T-helper 2 cell treated with Interferon-gamma antibody and Interleukin-4, amounts not matched to agents 5 μg/mL and 100 μg/mL, for 36 hours (primary cell): ENCODE measurements at regions not wholly inside any gene's neighbourhood (a gene's known extent, or its start where the extent isn't known, plus 50 kb on each side); places are given as distances from the start of the nearest gene placed in this dataset.
A peak's percentile ranks its signal among the peaks of the same experiment; 100 is the strongest.

ENCODE experiments used
- DNase-seq: peaks from one replicate; pipeline ENCODE4 v3.0.0; 2021; ENCODE audit warnings: low spot score
- H3K27ac Mint-ChIP-seq: one replicate; pipeline ENCODE4 v1.8.0; 2021; ENCODE audit warnings: mild to moderate bottlenecking, mixed read lengths
- H3K27me3 Mint-ChIP-seq: one replicate; pipeline ENCODE4 v1.8.0; 2021; ENCODE audit warnings: low read depth, mixed read lengths
- H3K36me3 Mint-ChIP-seq: one replicate; pipeline ENCODE4 v1.8.0; 2021; ENCODE audit warnings: low read depth, mixed read lengths
- H3K4me1 Mint-ChIP-seq: one replicate; pipeline ENCODE4 v1.8.0; 2021; ENCODE audit warnings: low read depth, mixed read lengths
- H3K4me3 Mint-ChIP-seq: one replicate; pipeline ENCODE4 v1.8.0; 2022; ENCODE audit warnings: mild to moderate bottlenecking, moderate library complexity, mixed read lengths
- H3K9me3 Mint-ChIP-seq: one replicate; pipeline ENCODE4 v1.8.0; 2021; ENCODE audit warnings: mixed read lengths

GRCh38 chr6:104537180-104537579, 322.5 kb downstream of the HACE1 start:
- Mint-ChIP-seq H3K27ac (no peak overlapping the region), H3K9me3 (no peaks in the 10 kb centered on the region), H3K4me1 (no peaks in the 10 kb centered on the region), H3K27me3 (peaks cover 10% of the 10 kb centered on the region), H3K36me3 (no peaks in the 10 kb centered on the region), H3K4me3 (no peak overlapping the region)
- DNase-seq: no peak

GRCh38 chr6:104532462-104532861, 327.3 kb downstream of the HACE1 start:
- H3K27ac Mint-ChIP-seq: no peak overlapping the region
- H3K9me3 Mint-ChIP-seq: no peaks in the 10 kb centered on the region
- no peak for DNase-seq
- H3K4me3 Mint-ChIP-seq: no peak overlapping the region
- no peaks in the 10 kb centered on the region for H3K36me3 Mint-ChIP-seq
- peaks cover 10% of the 10 kb centered on the region for H3K27me3 Mint-ChIP-seq
- no peaks in the 10 kb centered on the region for H3K4me1 Mint-ChIP-seq

GRCh38 chr6:104531646-104532045, 328.1 kb downstream of the HACE1 start:
- H3K27me3 Mint-ChIP-seq: peaks cover 10% of the 10 kb centered on the region
- no peak for DNase-seq
- no peak overlapping the region for H3K27ac Mint-ChIP-seq
- H3K4me1 Mint-ChIP-seq: no peaks in the 10 kb centered on the region
- no peak overlapping the region for H3K4me3 Mint-ChIP-seq
- no peaks in the 10 kb centered on the region for H3K9me3 Mint-ChIP-seq
- H3K36me3 Mint-ChIP-seq: no peaks in the 10 kb centered on the region

- Mint-ChIP-seq H3K4me1 (peaks cover 6% of the 10 kb centered on the region), H3K4me3 (no peak overlapping the region), H3K27ac (no peak overlapping the region), H3K27me3 (no peaks in the 10 kb centered on the region), H3K9me3 (no peaks in the 10 kb centered on the region), H3K36me3 (no peaks in the 10 kb centered on the region)
- DNase-seq: no peak
Measured at GRCh38 chr6:104527761-104528415, 331.8 kb downstream of the HACE1 start.

GRCh38 chr6:104527311-104527710, 332.4 kb downstream of the HACE1 start:
- Mint-ChIP-seq H3K9me3 (no peaks in the 10 kb centered on the region), H3K27me3 (no peaks in the 10 kb centered on the region), H3K36me3 (no peaks in the 10 kb centered on the region), H3K27ac (no peak overlapping the region), H3K4me1 (peaks cover 6% of the 10 kb centered on the region), H3K4me3 (no peak overlapping the region)
- no peak for DNase-seq

DNA sequence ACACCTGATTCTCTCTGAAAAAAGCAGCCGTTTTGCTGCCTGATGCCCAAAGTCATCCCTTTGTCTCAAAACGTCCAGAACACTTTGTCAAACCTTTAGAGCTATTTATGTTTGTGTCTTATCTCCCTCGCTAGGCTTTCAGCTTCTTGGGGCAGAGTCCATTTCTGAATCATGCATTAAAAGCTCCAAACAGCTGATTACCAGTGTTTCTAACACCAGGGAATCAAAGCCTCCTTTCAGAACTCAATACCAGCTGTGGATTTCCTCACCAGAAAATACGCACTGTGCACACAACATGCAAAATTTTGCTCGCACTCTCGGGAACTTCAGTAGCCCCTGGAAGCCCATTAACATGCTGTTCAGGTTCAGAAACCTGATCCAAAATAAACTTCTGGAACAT, 333.3 kb downstream of the HACE1 start:
- no peaks in the 10 kb centered on the region for H3K27me3 Mint-ChIP-seq
- no peaks in the 10 kb centered on the region for H3K36me3 Mint-ChIP-seq

GRCh38 chr6:104525677-104526322, 333.9 kb downstream of the HACE1 start:
- peak; percentile 60 for DNase-seq
- H3K36me3 Mint-ChIP-seq: no peaks in the 10 kb centered on the region
- H3K4me3 Mint-ChIP-seq: peak overlapping the region; percentile 64
- H3K9me3 Mint-ChIP-seq: no peaks in the 10 kb centered on the region
- H3K27ac Mint-ChIP-seq: no peak overlapping the region
- peaks cover 6% of the 10 kb centered on the region for H3K4me1 Mint-ChIP-seq
- H3K27me3 Mint-ChIP-seq: no peaks in the 10 kb centered on the region

More for the DNA sequence above, 333.3 kb downstream of the HACE1 start:
- no peak for DNase-seq
- H3K4me1 Mint-ChIP-seq: peaks cover 6% of the 10 kb centered on the region
- H3K9me3 Mint-ChIP-seq: no peaks in the 10 kb centered on the region
- no peak overlapping the region for H3K4me3 Mint-ChIP-seq
- H3K27ac Mint-ChIP-seq: no peak overlapping the region

- Mint-ChIP-seq H3K36me3 (no peaks in the 10 kb centered on the region), H3K4me3 (no peak overlapping the region), H3K4me1 (peaks cover 6% of the 10 kb centered on the region), H3K27me3 (peaks cover 2% of the 10 kb centered on the region), H3K27ac (no peak overlapping the region), H3K9me3 (no peaks in the 10 kb centered on the region)
- no peak for DNase-seq
Measured at GRCh38 chr6:104522533-104522932, 337.2 kb downstream of the HACE1 start.

- Mint-ChIP-seq H3K4me3 (no peak overlapping the region), H3K9me3 (no peaks in the 10 kb centered on the region), H3K36me3 (no peaks in the 10 kb centered on the region), H3K4me1 (peaks cover 6% of the 10 kb centered on the region), H3K27ac (no peak overlapping the region), H3K27me3 (peaks cover 2% of the 10 kb centered on the region)
- DNase-seq: no peak
Measured at GRCh38 chr6:104521176-104521575, 338.5 kb downstream of the HACE1 start.

- H3K27me3 Mint-ChIP-seq: peaks cover 2% of the 10 kb centered on the region
- no peaks in the 10 kb centered on the region for H3K36me3 Mint-ChIP-seq
- no peak for DNase-seq
- no peak overlapping the region for H3K27ac Mint-ChIP-seq
- no peaks in the 10 kb centered on the region for H3K9me3 Mint-ChIP-seq
- no peak overlapping the region for H3K4me3 Mint-ChIP-seq
- H3K4me1 Mint-ChIP-seq: no peaks in the 10 kb centered on the region
Measured at GRCh38 chr6:104519566-104519965, 340.2 kb downstream of the HACE1 start.

GRCh38 chr6:104509355-104509754, 350.4 kb downstream of the HACE1 start:
- Mint-ChIP-seq H3K4me3 (no peak overlapping the region), H3K36me3 (no peaks in the 10 kb centered on the region), H3K4me1 (no peaks in the 10 kb centered on the region), H3K27ac (no peak overlapping the region), H3K9me3 (no peaks in the 10 kb centered on the region), H3K27me3 (peaks cover 2% of the 10 kb centered on the region)
- DNase-seq: no peak

- Mint-ChIP-seq H3K4me1 (no peaks in the 10 kb centered on the region), H3K9me3 (no peaks in the 10 kb centered on the region)
Measured at GRCh38 chr6:104506429-104506828, 353.3 kb downstream of the HACE1 start.

DNA sequence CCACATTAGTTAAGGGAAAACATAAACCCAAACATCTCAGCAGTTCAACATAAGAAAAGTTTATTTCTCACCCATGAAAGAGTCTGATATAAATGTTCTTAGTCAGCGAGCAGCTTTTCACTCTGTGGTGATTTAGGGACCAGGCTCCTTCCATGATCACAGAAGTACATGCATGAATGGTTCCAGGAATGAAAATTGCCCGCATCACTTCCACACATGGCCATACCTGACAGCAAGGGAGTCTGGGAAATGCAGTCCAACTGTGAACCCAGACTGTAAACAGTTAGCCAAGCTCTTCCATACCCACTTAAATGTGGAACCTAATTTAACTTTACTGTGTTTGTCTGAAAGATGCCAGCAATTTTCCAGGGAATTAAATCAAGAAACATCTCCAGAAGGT, 353.9 kb downstream of the HACE1 start:
- H3K4me3 Mint-ChIP-seq: no peak overlapping the region
- no peaks in the 10 kb centered on the region for H3K9me3 Mint-ChIP-seq
- peaks cover 2% of the 10 kb centered on the region for H3K27me3 Mint-ChIP-seq
- DNase-seq: no peak
- no peaks in the 10 kb centered on the region for H3K36me3 Mint-ChIP-seq
- no peaks in the 10 kb centered on the region for H3K4me1 Mint-ChIP-seq
- no peak overlapping the region for H3K27ac Mint-ChIP-seq

More at GRCh38 chr6:104506429-104506828, 353.3 kb downstream of the HACE1 start:
- Mint-ChIP-seq H3K27me3 (peaks cover 2% of the 10 kb centered on the region), H3K4me3 (no peak overlapping the region), H3K36me3 (no peaks in the 10 kb centered on the region), H3K27ac (no peak overlapping the region)
- no peak for DNase-seq

DNA sequence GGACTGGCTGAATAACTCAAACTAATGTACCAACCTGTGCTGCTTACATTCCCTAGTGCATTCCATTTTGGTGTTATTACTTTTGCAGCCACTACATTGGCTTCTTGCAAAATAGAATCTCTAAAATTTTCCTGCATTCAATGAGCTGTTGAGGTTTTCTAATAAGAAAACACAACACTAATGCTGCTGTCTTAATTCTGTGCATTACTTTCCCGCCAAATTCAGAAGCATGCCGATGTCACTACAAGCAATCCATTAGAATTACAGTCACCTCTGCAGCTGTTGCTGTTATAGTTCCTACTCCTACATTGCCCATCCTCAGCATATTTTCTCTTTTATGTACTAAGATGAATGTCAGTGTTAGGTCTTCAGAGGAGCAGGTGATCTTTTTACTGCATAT, 359.5 kb downstream of the HACE1 start:
- no peak overlapping the region for H3K27ac Mint-ChIP-seq
- H3K36me3 Mint-ChIP-seq: no peaks in the 10 kb centered on the region
- no peak for DNase-seq
- H3K9me3 Mint-ChIP-seq: no peaks in the 10 kb centered on the region
- H3K4me3 Mint-ChIP-seq: no peak overlapping the region
- no peaks in the 10 kb centered on the region for H3K4me1 Mint-ChIP-seq
- H3K27me3 Mint-ChIP-seq: no peaks in the 10 kb centered on the region

- no peak overlapping the region for H3K4me3 Mint-ChIP-seq
- H3K27ac Mint-ChIP-seq: no peak overlapping the region
- no peaks in the 10 kb centered on the region for H3K9me3 Mint-ChIP-seq
- no peaks in the 10 kb centered on the region for H3K4me1 Mint-ChIP-seq
- H3K27me3 Mint-ChIP-seq: no peaks in the 10 kb centered on the region
- no peak for DNase-seq
- no peaks in the 10 kb centered on the region for H3K36me3 Mint-ChIP-seq
Measured at GRCh38 chr6:104486035-104486434, 373.7 kb downstream of the HACE1 start.
